ENCODE measurements at regions not wholly inside any gene's neighbourhood (a gene's known extent, or its start where the extent isn't known, plus 50 kb on each side); places are given as distances from the start of the nearest gene placed in this dataset.

DNA sequence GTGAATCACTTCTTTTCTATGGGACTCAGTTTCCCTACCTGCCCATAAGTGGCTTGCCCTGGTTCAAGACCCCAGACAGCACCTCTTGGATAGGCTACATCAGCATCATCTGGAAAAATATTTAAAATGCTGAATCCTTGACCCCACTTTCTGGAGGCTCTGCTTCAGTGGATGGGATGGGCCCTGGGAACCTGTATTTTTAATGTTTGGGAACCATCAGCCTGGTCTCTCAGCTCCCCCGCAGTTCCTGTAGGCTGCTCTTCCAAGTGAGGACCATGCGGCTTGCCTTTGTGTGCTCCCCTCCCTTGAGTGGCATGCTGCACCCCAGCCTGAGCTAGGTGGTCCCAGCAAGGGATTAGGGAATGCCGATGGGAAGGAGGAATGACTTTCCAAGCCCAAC lies 68.3 kb upstream of the CRHR1 start:
- no peak for DNase-seq (ENCODE audit: low read depth in 3 of 3)

DNA sequence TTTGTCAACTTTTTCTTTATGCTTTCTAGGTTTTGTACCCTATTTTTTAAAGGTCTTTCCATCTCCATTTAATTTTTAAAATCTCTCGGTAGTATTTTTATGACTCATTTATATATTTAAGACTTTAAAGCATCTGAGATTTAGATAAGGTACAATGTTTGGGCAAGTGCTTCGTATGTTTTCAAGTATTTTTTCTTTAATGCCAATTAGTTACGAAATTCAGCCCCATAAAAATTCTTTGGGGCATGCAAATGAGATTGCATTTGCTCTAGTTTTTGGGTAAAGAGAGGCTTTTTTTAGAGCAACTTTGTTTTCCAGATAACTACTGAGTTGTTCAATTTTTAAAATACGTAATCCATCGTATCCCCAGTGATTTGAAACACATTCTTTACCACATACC lies 65.3 kb upstream of the CRHR1 start:
- DNase-seq (ENCODE audit: low read depth in 3 of 3) = no peak

DNA sequence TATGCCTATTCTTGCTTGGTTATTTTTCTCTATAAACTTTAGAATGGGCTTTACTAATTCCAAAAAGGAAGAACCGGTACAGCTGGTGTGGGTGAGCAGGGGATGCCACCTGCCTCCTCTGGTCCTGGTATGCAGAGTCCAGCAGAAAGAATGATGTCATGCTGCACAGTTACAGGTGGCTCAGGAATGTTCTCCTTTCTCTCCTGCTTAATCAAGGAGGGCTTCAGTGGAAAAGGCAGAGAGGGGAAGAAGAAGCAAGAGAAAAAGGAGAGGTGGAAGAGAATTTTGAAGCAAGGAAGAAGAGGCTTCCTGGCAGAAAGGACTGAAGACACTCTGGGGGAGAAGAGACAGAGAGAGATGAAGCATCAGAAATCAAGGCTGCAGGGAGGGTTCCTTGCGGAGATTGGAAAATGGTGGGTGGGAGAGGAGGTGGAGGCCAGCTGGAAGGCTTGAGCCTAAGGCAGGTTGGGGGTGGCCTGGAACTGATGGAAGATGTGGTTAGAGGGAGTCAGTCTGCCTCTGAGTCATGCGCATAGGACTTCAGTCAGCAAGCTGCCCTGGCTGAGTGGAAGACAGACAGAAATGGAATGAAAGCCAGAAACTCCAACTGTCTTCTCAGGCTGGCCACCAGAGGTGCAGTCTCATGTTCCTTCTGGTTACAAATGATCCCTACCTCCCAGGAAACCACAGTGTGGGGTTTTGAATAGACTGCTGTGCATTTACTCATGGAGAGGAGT lies 64.6 kb upstream of the CRHR1 start:
- no peak for DNase-seq (ENCODE audit: low read depth in 3 of 3)

DNA sequence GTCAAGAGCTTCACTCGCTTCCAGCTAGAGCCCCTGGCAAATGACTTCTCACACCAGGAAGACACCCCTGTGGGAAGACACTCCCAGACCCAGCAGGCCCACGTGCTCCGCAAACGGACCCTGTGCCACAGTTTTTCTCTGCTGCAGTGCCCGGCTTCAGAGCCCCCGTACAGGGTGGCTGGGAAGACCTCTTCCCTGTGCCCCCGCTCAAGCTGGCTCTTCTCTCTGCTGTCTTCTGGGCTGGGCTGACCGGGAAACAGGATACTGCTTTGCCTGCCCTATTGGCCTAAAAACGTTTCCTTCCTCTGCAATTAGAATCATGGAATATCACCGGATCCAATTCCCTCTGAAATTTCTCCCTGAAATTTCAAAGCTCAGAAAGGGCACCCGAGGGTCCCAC lies 63.7 kb upstream of the CRHR1 start:
- no peak for DNase-seq (ENCODE audit: low read depth in 3 of 3)

DNA sequence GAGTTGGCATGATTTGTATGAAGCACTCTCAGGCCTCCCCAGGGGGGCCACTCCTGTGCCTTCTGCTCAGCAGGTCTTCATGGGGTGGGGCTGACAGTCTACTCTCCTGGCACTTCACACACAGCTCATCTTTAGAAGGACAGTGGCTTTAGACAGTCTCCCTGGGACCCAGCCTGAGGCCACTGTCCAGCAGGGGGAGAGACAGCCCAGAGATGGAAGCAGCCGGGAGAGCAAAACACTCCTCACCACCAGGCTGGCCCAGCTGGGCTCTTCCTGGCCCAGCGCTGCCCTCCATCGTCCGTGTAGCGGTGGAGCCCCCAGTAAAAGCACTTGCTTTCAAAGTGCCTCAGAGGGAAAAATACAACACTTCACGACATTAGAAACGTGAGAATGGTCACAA lies 62.0 kb upstream of the CRHR1 start:
- DNase-seq (ENCODE audit: low read depth in 3 of 3) = no peak

GRCh38 chr17:45729294-45729907 lies 54.7 kb upstream of the CRHR1 start:
- DNase-seq (ENCODE audit: low read depth in 3 of 3) = no peak

- no peak for DNase-seq (ENCODE audit: low read depth in 3 of 3)
Measured at GRCh38 chr17:45730192-45730591, 53.9 kb upstream of the CRHR1 start.

- DNase-seq (ENCODE audit: low read depth in 3 of 3) = no peak
Measured at GRCh38 chr17:45731459-45731858, 52.7 kb upstream of the CRHR1 start.

DNA sequence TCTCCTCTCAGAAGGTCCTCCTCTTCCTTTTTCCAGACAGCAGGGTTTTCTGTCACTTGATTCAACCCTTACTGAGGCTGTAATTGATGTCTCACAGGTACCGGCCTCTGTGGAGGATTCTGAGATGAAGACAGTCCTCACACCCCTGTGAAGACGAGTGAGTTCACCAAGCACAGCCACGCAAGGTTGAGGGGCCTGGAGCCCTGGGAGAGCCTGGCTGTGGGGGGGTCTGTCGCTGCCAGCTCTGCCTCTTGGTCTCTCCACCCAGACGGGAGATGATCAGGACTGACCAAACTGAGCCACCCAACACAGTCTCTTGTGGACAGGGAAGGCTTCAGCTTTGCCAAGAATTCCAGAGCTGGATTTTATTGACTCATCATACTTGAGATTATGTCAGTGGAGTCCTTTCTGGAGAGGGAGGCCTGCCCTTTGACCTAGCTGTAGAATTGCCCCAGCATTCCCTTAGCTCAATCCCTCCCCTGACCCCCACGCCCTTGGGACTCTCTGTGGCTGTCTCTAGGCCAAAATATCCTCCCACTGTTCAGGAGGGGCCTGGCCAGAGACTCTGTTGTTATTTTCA lies 51.1 kb upstream of the CRHR1 start:
- no peak for DNase-seq (ENCODE audit: low read depth in 3 of 3)

- DNase-seq (ENCODE audit: low read depth in 3 of 3) = no peak
Measured at GRCh38 chr17:45733781-45734180, 50.3 kb upstream of the CRHR1 start.

Measured in stimulated activated CD4-positive, alpha-beta T cell treated with anti-CD3 and anti-CD28 coated beads, TNF-alpha, amount 100 ng/mL, for 4 hours (primary cell).